Upper lobe of left lung (tissue), 4 donors: ENCODE measurements at regions not wholly inside any gene's neighbourhood (a gene's known extent, or its start where the extent isn't known, plus 50 kb on each side); places are given as distances from the start of the nearest gene placed in this dataset.

Experiments used
- CTCF ChIP-seq, 6 experiments: fragments of 450-650 bp in 4 of 6; fragments of 200-600 bp in 2 of 6; sonication (generic) in 2 of 6; IDR thresholded peaks; one replicate each; pipeline ENCODE4 v1.5.1; 2016 to 2019; ENCODE audit warnings: antibody characterized with exemption in 6 of 6
- EP300 ChIP-seq, 4 donors: sonication (generic); formaldehyde crosslinking; IDR thresholded peaks; one replicate each; pipeline ENCODE4 v1.5.1; 2017; ENCODE audit warnings: antibody characterized with exemption in 4 of 4, control low read depth in 2 of 4
- POLR2A ChIP-seq, 4 donors: fragments of 450-650 bp; IDR thresholded peaks; one replicate each; pipeline ENCODE4 v1.5.1; 2016 to 2017; ENCODE audit warnings: antibody characterized with exemption in 4 of 4, mild to moderate bottlenecking in 2 of 4

- TF ChIP-seq CTCF (IDR thresholded peaks at IDR 0.05) = no peak
- TF ChIP-seq EP300 (IDR thresholded peaks at IDR 0.05) = no peak
- TF ChIP-seq POLR2A (IDR thresholded peaks at IDR 0.05) = no peak
Observed at GRCh38 chr13:61024046-61024445, 391.6 kb downstream of the PCDH20 start.
